SIG-M5 treated with dmso at 0.1 percent for 504 hours (cell line): ENCODE measurements at regions not wholly inside any gene's neighbourhood (a gene's known extent, or its start where the extent isn't known, plus 50 kb on each side); places are given as distances from the start of the nearest gene placed in this dataset.

Source experiments
- DNase-seq: peaks from one replicate; lab custom pipeline; 2025; ENCODE audit not compliant: unreplicated experiment; lab: John Stamatoyannopoulos, UW

DNA sequence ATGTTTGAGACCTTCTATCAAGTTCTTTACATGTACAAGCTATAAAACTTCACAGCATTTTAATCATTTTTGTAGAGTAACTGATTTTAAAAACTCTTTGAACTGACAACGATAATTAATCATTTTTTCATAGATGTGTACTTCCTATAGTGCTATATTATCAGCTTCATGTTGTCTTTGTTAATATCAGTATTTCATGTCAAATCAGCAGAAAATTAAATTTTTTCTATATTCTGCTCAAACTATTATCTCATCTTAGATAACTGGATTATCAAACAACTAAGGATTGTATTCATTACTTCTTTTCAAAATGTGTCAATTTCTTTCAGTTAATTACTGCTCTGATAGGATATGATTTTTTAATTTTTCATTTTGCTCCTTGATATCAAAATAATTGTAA lies 214.6 kb upstream of the RGS18 start:
- DNase-seq = no peak

DNA sequence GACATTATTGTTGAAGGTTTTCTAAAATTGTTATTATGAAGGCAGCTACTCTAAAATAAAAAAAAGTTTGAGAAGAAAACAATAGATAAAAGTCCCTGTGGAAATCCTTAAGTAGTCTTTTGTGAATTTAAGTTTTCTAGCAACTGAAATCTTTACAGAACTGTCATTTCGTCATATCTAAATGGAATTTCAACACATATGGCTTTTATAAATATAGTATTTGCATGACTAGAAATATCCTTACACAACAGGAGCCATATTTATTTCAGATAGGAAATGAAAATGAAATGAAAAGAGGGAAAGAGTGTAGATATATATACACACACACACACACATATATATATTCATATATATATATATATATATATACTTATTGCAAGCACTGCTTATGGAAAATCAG lies 204.7 kb upstream of the RGS18 start:
- DNase-seq = peak; percentile 78

DNA sequence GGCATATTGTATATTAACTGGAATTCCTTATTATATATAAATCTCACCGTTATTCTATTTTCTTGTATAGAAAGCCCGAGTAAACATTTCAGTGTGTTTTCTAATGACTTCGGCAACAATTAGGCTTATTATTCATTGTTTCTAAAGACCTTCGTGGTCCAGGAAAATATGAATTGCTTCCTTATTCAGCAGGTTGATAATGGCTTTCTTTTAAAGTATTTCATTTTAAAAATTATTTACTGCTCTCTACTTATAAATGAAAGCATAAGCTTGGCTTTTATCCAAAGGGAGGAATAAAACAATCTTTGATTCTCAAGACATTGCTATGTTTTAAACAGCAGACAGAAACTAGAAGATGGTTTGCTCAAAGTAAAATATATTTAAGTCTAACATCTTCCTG lies 198.4 kb upstream of the RGS18 start:
- no peak for DNase-seq

DNA sequence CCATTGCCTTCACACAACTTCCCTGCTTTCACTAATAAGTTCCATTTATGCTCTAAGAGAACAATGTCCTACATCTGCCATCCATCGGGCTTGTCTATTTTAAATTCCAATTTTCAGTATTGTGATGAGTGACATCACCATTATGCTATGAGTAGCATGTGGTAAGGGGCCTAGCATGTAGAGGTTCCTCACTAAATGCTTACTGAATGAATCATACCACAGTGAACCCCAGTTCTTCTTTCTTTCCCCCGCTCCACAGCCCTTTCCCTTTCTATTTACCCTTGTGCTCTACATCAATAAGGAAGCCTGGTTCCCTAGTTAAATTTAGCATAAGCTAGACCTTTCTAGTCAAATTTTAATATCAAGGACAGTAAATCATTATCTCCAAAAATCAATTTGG lies 195.0 kb upstream of the RGS18 start:
- DNase-seq = peak; percentile 14

DNA sequence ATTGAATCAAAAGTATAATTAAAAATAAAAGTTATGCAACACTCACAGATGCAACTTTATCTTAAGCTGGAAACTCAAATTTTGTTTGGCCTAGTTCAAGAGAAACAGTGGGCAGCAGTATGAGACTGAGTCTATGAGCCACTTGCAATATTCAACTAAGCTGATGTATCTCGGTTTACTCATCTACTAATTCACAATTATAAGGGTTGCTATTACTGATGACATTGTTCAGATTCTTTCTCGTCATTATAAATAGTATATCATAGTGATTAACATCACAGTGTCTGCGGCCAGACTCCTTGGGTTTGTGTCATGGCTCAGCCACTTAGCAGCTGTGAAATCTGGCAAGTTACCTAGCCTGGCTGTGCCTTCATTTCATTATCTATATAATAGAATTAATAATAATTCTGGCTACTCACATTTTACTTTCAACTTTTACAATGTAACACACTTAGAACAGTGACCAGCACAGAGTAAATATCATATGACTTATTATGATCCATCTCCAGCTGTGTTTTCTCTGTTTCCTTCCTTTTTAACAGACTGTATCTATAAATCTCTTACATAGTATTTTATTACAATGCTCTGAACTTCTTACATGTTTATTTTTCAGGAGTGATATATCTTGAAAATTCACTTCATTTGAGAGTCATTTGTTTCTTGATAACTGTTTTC lies 194.3 kb upstream of the RGS18 start:
- DNase-seq = no peak

DNA sequence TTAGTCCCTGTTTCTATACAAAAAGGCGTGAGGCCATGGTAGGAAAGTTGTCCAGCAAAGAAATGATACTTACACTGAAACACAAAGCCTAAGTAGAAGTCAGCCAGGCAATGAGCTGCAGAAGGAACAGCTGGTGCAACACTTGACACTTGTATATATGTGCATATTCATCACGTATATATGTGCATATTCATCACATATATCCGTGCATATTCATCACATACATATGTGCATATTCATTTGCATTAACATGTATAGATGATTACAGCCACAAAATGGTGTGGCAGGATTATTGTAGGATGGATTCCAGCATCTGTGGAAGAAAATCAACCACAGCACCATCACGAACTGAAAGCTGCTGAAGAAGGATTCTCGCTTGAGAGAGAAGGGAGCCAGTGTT lies 189.0 kb upstream of the RGS18 start:
- no peak for DNase-seq

DNA sequence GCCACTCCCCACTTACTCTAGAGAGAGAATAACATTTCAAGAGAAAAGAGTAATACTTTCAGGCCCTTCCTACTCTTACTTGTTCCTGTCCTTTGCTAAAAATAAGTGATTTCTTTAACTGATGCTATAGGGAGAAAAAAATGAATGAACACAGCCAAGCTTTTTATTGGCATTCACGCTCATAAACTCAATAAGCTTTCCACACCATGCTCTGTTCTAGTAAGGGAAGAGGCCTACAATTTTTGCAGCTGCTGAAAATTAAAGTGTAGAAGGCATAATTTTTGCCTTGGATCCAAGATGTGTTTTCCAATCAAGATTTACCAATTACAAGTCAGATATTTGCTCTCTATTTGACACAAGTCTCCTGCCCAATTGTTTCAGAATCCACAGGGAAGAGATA lies 188.1 kb upstream of the RGS18 start:
- no peak for DNase-seq

DNA sequence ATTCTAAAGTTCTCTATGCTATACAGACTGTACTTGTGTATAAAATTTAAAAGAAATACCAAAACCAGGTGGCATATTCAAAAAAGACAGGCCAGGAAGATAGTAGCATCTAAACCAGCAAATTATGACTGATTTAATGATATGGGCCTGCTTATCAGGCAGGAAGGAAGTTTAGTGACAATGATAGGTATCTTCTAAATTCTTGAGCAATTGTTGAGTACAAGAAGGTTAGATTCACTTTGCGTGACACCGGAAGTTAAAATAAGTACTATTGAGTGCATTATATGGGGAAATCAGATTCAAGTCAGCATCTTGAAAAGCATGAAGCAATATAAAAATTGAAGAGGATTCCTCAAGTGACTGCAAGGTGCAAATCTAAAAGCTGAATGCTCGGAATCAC lies 186.8 kb upstream of the RGS18 start:
- DNase-seq = no peak

DNA sequence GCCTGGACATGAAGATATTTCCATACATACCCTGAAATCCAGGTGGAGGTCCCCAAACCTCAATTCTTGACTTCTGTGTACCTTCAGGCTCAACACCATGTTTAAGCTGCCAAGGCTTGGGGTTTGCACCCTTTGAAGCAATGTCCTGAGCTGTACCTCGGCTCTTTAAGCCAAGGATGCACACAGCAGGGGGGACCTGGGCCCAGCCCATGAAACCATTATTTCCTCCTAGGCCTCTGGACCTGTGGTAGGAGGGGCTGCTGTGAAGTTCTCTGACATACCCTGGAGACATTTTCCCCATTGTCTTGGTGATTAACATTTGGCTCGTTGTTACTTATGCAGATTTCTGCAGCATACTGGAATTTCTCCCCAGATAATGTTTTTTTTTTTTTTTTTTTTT lies 184.3 kb upstream of the RGS18 start:
- DNase-seq = no peak

DNA sequence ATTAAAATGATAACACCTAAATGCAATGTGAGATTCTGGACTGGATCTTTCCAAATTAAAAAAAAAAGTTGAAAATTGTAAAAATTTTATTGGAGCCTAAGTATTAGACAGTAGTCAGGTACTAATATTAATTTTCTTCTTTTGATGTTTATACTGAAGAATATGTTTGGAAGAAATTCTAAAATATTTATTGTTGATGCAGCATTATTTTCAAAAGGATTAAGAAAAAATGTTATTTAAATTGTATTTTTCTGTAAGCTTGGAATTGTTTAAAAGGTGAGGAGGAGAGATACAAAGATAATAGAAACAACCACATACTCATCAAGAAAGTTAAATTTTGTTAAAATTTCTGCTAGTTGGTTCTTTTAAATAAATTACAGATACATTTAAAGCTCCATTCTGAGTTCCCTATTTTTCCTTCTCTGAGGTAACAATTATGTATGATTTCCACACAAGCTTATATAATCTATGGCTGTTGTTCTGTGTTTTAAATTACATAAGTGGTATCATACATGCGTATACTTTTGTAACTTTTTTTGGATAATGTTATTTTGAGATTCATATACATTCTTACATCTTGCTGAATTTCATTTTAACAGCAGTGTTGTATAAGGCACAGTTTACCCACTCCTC lies 180.3 kb upstream of the RGS18 start:
- DNase-seq = no peak

DNA sequence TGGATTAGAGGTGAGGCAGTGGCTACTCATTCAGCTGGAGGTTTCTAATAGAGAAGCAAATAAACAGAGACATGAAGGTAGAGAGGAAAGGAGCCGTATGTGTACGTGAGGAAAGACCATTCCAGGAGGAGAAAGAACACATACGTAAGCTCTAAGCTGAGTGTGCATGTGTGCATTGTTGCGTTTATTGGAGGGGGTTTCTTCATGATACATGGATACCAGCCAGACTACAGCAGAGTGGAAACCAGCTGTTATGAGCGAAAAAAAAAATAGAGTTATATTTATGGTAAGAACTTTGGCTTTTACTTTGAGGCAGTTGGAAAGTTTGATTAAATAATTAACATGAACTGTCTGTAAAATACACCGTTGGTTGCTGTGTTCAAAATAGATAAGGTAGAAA lies 173.4 kb upstream of the RGS18 start:
- no peak for DNase-seq

DNA sequence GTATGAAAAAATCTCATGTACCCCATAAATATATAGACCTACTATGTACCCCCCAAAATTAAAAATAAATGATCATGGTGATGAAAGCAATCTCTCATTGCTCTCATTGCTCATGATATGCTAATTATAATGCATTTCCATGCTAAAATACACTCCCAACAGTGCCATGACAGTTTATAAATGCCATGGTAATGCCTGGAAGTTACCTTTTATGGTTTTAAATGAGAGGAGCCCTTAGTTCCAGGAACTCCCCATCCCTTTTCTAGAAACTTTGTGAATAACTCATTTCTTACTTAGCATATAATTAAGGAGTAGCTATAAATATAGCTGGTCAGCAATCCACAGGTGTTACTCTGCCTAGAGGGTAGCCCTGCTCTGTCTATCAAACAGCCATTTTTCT lies 166.1 kb upstream of the RGS18 start:
- no peak for DNase-seq

DNA sequence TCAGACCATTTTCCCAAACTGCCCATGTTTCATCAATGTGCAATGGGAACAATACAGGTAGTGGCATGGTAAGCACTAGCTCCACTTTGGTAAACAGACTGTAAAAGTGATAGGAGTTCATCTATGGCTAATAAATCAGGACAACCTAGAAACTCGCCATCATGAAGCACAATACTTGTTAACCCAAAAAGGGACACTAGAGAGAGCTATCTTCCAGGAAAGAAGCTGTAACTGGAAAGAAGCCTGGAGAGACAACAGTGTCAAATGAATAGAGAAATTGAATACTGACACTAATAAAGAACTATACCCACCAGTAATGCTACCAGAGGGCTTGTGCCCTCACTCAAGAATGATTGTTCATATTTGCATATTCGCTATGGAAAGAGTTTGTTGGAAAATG lies 164.7 kb upstream of the RGS18 start:
- DNase-seq = peak; percentile 30

DNA sequence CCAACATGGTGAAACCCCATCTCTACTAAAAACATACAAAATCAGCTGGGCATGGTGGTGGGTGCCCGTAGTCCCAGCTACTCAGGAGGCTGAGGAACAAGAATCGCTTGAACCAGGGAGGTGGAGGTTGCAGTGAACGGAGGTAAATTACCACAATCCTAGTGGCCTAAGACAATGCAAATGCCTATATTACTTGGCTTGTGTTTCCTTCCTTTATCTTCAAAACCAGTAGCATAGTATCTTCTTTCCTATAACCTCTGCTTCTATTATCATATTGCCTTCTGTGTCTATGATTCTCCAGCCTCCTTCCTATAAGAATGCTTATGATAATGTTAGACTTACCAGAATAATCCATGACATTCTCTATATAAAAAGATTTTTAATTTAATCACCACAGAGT lies 156.2 kb upstream of the RGS18 start:
- peak; percentile 18 for DNase-seq

DNA sequence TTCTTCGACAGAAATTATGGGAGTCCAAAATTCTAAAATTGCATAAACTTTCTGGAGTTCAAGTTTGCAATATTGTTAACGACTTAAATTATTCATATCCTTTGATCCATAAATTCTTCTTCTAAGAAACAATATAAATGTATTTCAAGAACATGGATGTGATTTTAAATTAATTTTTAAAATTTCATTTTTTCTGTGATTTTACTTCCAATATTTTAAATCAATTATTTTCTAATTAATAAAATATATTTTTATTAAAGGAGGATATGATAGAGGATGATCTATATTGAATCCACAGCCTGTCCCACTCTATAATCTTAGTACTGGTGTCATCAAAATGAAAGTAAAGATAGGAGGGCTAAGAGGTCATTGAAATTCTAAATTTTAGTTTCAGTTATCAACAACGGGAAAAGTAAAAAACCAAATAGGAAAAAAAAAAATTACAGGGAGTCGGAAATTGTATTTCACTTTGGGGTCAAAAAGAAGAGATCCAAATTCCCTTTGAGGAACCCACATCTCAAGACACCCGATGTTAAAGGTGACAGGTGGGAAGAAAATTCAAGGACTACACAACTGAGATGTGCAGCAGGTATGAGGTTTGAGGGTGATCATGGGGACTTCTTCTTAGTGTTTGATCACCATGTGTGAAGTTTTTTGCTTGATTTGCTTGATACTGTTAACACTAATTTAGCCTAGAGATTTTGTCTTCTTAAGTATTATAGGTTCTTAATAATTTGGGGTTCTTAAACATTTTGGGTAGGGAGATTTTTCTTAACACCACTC lies 154.8 kb upstream of the RGS18 start:
- DNase-seq = no peak

DNA sequence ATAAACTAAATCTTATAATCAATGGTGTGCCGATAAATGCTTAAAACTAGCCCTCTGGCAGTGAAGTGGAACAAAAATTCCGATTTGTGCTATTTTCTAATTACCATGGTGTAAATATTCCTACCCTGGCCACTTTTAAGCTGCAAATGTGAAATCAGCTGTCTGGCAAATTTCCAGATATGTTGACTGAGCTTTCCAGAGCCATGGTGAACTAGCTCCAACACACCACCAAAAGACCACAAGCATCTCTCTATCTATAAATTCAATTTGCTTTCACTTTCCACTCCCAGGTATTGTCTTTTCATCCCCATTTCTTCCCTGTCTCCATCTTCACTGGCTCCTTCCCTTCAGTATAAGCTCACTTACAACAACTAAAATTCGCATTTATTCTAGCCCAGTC lies 152.3 kb upstream of the RGS18 start:
- no peak for DNase-seq

DNA sequence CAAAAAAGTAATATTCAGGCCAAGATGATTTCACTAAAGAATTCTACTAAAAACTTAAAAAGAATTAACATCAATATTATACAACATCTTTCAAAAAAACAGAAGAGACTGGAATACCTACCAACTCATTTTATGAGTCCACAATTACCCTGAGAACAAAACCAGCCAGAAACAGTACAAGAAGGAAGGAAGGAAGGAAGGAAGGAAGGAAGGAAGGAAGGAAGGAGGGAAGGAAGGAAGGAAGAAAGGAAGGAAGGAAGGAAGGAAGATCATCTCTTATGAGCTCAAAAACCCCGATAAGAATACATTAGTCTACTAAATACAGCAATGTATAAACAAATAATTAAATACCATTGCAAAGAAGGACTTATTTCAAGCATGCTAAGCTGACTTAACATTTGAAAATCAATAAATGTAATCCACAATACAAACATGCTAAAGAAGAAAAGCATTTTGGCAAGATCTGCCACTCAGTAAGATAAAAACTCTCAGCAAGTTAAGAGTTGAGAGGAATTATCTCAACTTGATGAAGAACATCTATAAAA lies 149.9 kb upstream of the RGS18 start:
- DNase-seq = no peak

DNA sequence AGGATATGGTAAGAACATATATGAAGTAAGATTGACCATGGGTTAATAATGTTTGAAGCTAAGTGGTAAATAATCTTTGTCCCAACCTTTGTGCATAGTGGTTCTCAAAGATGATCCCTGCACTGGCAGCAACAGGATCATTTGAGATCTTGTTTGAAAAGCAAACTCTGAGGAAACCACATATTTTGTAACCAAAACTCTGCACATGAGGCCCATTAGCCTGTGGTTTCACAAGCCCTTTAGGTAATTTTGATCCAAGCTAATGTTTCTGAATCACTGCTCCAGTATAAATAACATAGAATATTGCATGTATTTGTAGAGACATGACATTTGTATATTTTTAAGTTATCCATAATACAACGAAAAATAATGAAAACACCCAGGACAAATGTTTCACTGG lies 147.9 kb upstream of the RGS18 start:
- DNase-seq = no peak

DNA sequence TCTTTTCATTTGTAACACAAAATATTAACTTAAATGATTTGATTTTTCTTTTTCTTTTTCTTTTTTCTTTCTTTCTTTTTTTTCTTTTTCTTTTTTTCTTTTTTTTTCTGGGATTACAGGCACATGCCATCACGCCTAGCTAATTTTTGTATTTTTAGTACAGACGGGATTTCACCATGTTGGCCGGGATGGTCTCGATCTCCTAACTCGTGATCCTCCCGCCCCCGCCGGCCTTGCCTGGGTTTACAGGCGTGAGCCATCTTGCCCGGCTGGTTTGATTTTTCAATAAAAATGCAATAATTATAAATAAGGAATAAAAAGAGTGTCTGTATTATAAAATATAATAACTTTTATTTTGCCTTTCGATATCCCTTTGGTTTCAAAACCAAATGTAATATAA lies 146.7 kb upstream of the RGS18 start:
- no peak for DNase-seq

DNA sequence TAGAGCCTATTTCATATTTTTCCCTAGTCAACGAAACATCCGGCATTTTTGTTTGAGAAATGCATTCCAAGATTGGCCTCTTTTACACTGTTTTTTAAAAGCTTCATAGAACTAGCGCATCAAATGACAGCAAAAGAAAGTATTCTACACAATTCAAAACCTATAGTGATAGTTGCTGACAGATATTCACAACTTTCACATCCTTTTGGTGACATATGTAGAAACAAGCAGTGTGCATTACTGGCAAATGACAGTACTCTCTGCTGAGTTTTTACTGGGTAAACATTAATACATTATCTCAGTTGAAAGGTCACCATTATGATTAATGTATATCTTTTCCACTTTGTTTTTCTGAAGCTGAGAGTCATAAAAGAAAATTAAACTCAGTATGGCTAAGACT lies 135.4 kb upstream of the RGS18 start:
- DNase-seq = no peak

DNA sequence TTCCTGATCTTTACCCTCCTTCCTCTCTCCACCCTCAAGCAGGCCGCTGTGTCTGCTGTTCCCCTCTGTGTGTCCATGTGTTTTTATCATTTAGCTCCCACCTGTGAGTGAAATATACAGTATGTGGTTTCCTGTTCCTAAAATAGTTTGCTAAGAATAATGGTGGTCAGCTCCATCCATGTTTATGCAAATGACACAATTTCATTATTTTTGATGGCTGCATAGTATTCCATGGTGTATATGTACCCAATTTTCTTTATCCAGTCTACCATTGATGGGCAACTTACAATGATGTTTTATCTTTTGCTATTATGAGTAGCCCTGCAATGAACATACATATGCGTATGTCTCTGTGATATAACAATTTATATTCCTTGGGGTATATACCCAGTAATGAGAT lies 133.4 kb upstream of the RGS18 start:
- no peak for DNase-seq

DNA sequence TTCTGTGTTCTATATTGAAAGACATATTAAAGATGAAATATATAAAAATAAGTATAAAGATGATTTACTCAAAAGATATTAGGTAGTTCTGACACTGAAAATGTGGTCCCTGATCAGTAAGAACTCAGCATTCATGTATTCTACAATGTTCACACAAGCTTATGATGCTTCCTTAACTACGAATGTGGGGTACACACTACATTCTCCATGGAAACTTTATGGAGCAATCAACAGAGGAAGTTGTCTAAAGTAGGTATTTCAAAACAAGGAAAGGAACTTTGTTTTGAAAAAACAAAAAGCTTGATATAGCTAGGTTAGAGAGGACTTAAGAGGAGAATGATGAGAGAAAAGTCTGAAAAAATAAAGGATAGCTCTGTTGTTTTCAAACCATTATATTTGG lies 119.7 kb upstream of the RGS18 start:
- DNase-seq = peak; percentile 30
